GM13976 (cell line): ENCODE measurements at regions not wholly inside any gene's neighbourhood (a gene's known extent, or its start where the extent isn't known, plus 50 kb on each side); places are given as distances from the start of the nearest gene placed in this dataset.

Experiments
- DNase-seq: peaks from one replicate; pipeline ENCODE4 v3.0.0; 2012; ENCODE audit warnings: low spot score
- in situ Hi-C: fragments of 300-500 bp; cut with MboI; formaldehyde crosslinking; loops from one replicate; pipeline ENCODE4 v1.12.0; 2022; ENCODE audit warnings: low sequenced_read_pairs, mixed read lengths, inconsistent platforms; ENCODE audit not compliant: unreplicated experiment
- TF ChIP-seq, protein P1 (sequence below): IDR thresholded peaks from 2 replicates; pipeline ENCODE4 v1.5.1; 2012; ENCODE audit warnings: borderline replicate concordance, mild to moderate bottlenecking; ENCODE audit not compliant: insufficient read depth; ENCODE audit errors: extremely low read depth, missing control alignments, control extremely low read depth

DNA sequence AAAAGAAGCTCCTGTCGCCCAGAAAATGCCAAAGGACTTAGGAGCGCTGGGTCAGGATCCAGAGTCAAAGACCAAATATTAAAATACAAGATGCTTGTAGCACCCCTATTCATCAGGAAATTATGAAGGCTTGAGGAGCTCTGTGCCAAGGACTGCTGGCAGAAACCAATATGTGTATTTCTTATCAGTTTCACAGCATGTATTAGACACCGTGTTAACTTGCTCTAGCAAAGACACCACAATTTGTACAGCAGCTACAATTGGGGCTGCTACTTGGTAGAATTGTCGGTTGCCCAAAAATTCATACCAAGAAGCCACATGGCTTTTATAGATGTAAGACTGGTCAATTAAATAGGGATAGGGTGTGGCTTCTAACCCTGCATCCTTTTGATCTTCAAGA lies 128.8 kb downstream of the CD47 start:
- TF ChIP-seq, protein P1, sequence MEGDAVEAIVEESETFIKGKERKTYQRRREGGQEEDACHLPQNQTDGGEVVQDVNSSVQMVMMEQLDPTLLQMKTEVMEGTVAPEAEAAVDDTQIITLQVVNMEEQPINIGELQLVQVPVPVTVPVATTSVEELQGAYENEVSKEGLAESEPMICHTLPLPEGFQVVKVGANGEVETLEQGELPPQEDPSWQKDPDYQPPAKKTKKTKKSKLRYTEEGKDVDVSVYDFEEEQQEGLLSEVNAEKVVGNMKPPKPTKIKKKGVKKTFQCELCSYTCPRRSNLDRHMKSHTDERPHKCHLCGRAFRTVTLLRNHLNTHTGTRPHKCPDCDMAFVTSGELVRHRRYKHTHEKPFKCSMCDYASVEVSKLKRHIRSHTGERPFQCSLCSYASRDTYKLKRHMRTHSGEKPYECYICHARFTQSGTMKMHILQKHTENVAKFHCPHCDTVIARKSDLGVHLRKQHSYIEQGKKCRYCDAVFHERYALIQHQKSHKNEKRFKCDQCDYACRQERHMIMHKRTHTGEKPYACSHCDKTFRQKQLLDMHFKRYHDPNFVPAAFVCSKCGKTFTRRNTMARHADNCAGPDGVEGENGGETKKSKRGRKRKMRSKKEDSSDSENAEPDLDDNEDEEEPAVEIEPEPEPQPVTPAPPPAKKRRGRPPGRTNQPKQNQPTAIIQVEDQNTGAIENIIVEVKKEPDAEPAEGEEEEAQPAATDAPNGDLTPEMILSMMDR, result no peak
- no peak for DNase-seq
- in situ Hi-C loops, result no loop called here

DNA sequence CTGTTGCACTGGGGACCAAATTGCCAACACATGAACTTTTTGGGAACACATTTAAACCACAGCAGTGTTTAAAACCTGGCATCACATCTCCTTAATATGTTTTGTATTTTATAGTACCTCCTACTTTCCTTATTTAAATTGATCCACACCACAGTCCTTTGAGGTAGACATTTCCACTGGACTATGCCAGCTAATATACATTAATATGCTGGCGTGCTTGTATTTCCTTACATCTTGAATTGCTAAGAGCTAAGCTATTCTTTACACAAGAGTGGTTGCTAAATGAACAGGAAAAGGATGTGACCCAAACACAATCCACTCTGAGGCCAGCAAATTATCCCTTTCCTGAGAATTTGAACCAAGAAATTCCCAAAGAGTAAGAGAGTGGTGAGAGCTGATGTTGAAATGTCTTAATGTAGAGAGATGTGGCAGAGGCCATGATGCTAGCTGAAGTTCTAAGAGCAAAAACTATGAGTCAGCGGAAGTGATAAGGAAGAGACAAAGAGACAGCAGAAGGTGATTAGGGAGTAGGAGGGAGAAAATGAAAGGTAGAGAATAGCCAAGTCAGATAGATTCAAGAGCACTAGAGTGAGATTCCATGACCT lies 131.2 kb downstream of the CD47 start:
- TF ChIP-seq, protein P1, result no peak
- in situ Hi-C loops, result no loop called here
- DNase-seq, result no peak

DNA sequence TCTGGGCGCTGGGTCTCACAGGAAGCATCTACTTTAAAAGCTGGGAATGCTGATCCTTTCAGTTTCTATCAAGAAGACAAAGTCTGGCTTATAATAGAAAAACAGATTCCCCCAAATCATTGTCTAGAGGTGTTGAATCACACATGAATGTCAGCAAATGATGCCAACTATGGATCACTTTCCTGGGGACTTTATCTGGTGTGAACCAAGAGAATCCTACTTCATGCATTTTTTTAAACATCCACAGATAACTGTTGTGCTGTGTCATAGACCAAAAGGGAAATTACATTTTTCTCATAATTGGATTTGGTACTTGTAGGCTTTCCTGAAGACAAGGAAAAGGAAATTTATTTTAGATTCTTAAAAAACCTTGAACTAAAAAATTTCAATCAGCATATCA lies 132.7 kb downstream of the CD47 start:
- DNase-seq, result no peak
- in situ Hi-C loops, result no loop called here
- TF ChIP-seq, protein P1, result no peak

DNA sequence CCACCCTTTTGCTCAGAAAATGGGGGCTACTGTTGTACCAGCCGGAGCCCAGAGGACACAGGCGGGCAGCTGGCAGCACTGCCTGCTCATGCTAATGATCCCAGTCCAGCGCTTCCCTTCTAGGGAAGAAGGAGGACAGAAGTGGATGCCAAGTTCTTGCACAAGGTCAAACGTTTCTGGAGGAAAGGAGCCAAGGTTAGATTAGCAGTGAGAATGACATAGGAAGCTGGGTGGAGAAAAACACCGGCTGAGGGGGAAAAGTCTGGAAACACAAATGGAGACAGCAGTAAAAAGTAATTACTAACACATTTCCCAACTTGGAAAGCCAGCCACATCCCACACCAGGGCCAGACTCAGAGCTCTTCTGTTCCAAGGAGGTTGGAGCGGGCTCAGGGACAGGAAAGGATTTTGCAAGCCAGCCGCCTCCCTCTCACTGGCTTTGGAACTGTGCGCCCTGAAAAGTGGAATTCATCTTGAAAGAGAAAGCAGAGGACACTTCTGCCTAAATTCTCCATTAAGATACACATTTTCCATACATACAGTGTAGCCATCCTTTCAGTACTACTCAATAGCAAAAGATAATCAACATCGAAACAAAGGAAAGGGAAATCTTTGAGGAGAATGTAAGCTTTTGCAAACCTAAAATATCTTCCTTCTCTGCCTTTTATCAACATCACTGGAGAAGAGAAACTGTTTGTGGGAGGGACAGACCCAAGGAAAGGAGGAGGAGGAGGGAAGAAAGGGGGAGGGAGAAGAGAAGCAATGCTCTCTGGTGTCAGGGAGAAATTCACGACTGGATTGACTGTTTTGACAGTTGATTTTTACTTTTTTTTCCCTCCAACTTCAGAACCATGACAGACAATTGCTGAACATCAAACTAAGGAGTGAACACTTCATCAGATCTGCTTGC lies 133.6 kb downstream of the CD47 start:
- no peak for DNase-seq
- TF ChIP-seq, protein P1, result no peak
- in situ Hi-C loops, result no loop called here

DNA sequence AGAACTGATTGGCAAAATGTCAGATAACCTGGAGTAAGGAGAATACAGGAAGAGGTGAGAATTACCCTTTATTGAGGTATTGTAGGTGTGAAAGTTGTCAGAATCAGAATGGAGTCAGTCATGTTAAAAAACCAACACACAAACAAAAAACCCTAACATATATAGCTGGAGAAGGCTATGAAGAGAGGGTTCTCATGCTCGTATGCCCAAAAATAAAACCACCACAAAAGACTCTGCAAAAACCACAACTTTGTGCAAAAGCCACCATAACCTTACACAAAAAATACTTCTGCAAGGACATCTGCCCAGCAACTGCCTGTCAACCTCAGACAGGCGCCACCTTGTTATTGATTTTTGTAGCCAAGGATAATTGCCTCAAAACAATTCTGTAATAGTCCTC lies 136.0 kb downstream of the CD47 start:
- in situ Hi-C loops, result no loop called here
- no peak for DNase-seq
- TF ChIP-seq, protein P1, result no peak

DNA sequence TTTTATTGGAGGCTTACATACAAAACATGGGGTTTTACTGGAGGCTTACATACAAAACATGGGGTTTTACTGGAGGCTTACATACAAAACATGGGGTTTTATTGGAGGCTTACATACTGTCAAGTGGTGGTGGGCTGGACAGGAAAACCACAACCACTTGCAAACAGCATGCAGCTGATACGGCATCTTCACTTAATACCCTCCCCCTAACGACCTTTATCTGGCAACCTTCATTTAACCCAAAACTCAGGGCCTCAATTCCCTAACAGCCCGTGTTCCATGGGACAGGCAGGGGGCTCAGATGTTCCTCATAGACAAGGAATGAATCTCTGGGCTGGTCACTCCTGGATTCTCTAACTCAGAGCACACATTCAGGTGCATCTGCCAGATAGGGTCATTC lies 137.1 kb downstream of the CD47 start:
- DNase-seq, result no peak
- TF ChIP-seq, protein P1, result no peak
- in situ Hi-C loops, result no loop called here
